HG03521 (cell line): ENCODE measurements at regions not wholly inside any gene's neighbourhood (a gene's known extent, or its start where the extent isn't known, plus 50 kb on each side); places are given as distances from the start of the nearest gene placed in this dataset.
"Not testable (repeated sequence)": the region's sequence is repeated elsewhere in the genome, so short reads cannot be mapped to it uniquely, and the experiment has no call there.

ENCODE experiments used
- ATAC-seq: cut with Tn5 transposase; IDR thresholded peaks from one replicate; pipeline ENCODE4 v1.9.1; 2021; ENCODE audit warnings: mild to moderate bottlenecking, moderate library complexity; ENCODE audit not compliant: unreplicated experiment

- no peak for ATAC-seq
Observed at GRCh38 chr12:47352067-47352466, 272.3 kb upstream of the AMIGO2 start.

GRCh38 chr12:47351526-47351925, 271.8 kb upstream of the AMIGO2 start:
- ATAC-seq = no peak

- no peak for ATAC-seq
Observed at GRCh38 chr12:47350062-47350408, 270.3 kb upstream of the AMIGO2 start.

GRCh38 chr12:47349137-47350061, 269.6 kb upstream of the AMIGO2 start:
- ATAC-seq = no peak

- ATAC-seq = no peak
Observed at GRCh38 chr12:47348206-47348605, 268.4 kb upstream of the AMIGO2 start.

- ATAC-seq = no peak
Observed at GRCh38 chr12:47346251-47347019, 266.7 kb upstream of the AMIGO2 start.

- no peak for ATAC-seq
Observed at GRCh38 chr12:47343684-47344567, 264.2 kb upstream of the AMIGO2 start.

GRCh38 chr12:47340411-47341015, 260.8 kb upstream of the AMIGO2 start:
- no peak for ATAC-seq

GRCh38 chr12:47337581-47337980, 257.8 kb upstream of the AMIGO2 start:
- no peak for ATAC-seq

GRCh38 chr12:47333271-47333858, 253.6 kb upstream of the AMIGO2 start:
- ATAC-seq = not testable (repeated sequence)

- ATAC-seq = no peak
Observed at GRCh38 chr12:47328831-47329545, 249.2 kb upstream of the AMIGO2 start.

- ATAC-seq = no peak
Observed at GRCh38 chr12:47326190-47326589, 246.4 kb upstream of the AMIGO2 start.

GRCh38 chr12:47323802-47324201, 244.0 kb upstream of the AMIGO2 start:
- no peak for ATAC-seq

- no peak for ATAC-seq
Observed at GRCh38 chr12:47321436-47321835, 241.7 kb upstream of the AMIGO2 start.

GRCh38 chr12:47319746-47320145, 240.0 kb upstream of the AMIGO2 start:
- no peak for ATAC-seq

GRCh38 chr12:47318963-47319362, 239.2 kb upstream of the AMIGO2 start:
- no peak for ATAC-seq

- no peak for ATAC-seq
Observed at GRCh38 chr12:47317175-47317915, 237.6 kb upstream of the AMIGO2 start.

GRCh38 chr12:47316609-47317049, 236.9 kb upstream of the AMIGO2 start:
- no peak for ATAC-seq

GRCh38 chr12:47314996-47315395, 235.2 kb upstream of the AMIGO2 start:
- no peak for ATAC-seq
